Glutamatergic neuron (in vitro differentiated cells): ENCODE measurements at regions not wholly inside any gene's neighbourhood (a gene's known extent, or its start where the extent isn't known, plus 50 kb on each side); places are given as distances from the start of the nearest gene placed in this dataset.
A peak's percentile ranks its signal among the peaks of the same experiment; 100 is the strongest.

Experiments
- DNase-seq: peaks from one replicate; pipeline ENCODE4 v3.0.0; 2022
- H3K27ac Mint-ChIP-seq: one replicate; pipeline ENCODE4 v1.8.0; 2020; ENCODE audit warnings: mild to moderate bottlenecking, mixed read lengths, inconsistent platforms; ENCODE audit not compliant: unreplicated experiment
- H3K27me3 Mint-ChIP-seq: one replicate; pipeline ENCODE4 v1.8.0; 2020; ENCODE audit warnings: mild to moderate bottlenecking, moderate library complexity, mixed read lengths, inconsistent platforms; ENCODE audit not compliant: unreplicated experiment
- H3K36me3 Mint-ChIP-seq: one replicate; pipeline ENCODE4 v1.8.0; 2020; ENCODE audit warnings: mild to moderate bottlenecking, mixed read lengths, inconsistent platforms; ENCODE audit not compliant: unreplicated experiment
- H3K4me1 Mint-ChIP-seq: one replicate; pipeline ENCODE4 v1.8.0; 2020; ENCODE audit warnings: mild to moderate bottlenecking, low read depth, mixed read lengths, inconsistent platforms; ENCODE audit not compliant: unreplicated experiment
- H3K4me3 Mint-ChIP-seq: one replicate; pipeline ENCODE4 v1.8.0; 2020; ENCODE audit warnings: mild to moderate bottlenecking, mixed read lengths, inconsistent platforms; ENCODE audit not compliant: unreplicated experiment
- H3K9me3 Mint-ChIP-seq: one replicate; pipeline ENCODE4 v1.8.0; 2020; ENCODE audit warnings: mild to moderate bottlenecking, moderate library complexity, mixed read lengths, inconsistent platforms; ENCODE audit not compliant: unreplicated experiment
- TF ChIP-seq, protein P1 (sequence below): fragments of 200-600 bp; sonication (generic); IDR thresholded peaks from one replicate; pipeline ENCODE4 v1.5.0; 2021; ENCODE audit not compliant: partially characterized antibody, unreplicated experiment

DNA sequence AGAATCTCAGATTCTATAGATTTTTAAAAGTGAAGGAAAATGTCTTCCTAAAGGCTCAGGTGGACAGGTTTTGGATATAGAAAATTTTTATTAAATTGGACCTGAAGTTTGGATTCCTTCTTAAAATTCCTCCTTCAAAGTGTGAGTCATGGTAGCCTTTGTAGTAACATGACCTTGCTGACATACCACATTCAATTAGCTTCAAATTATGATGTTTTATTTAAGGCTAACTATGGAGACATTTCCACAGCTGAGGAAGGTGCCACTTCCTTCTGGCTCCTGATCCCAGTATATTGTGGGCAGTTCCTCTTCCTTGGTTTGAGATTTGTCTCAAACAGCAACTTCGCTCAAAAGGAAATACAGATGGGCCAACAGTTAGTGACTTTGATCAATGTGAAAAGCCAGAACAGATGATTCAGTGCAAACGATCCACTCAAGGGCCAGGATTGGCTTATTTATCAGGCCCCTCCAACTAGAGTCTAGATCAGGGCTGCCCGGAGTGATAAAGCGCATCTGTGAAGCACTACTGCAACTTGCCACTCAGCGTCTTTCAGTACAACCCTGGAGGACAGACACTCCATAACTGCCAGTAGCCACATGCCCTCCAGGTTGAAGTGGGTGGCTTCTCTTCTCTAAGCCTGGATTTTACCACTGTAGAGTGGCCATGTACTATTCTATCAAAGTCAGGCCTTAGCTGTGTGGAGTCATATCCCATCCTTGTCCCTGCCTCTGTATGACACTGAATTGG lies 573.5 kb downstream of the KIF20B start:
- no peak for DNase-seq
- no peaks in the 10 kb centered on the region for H3K27me3 Mint-ChIP-seq
- H3K27ac Mint-ChIP-seq = peak overlapping the region; percentile 12
- H3K9me3 Mint-ChIP-seq = no peaks in the 10 kb centered on the region
- TF ChIP-seq, protein P1, sequence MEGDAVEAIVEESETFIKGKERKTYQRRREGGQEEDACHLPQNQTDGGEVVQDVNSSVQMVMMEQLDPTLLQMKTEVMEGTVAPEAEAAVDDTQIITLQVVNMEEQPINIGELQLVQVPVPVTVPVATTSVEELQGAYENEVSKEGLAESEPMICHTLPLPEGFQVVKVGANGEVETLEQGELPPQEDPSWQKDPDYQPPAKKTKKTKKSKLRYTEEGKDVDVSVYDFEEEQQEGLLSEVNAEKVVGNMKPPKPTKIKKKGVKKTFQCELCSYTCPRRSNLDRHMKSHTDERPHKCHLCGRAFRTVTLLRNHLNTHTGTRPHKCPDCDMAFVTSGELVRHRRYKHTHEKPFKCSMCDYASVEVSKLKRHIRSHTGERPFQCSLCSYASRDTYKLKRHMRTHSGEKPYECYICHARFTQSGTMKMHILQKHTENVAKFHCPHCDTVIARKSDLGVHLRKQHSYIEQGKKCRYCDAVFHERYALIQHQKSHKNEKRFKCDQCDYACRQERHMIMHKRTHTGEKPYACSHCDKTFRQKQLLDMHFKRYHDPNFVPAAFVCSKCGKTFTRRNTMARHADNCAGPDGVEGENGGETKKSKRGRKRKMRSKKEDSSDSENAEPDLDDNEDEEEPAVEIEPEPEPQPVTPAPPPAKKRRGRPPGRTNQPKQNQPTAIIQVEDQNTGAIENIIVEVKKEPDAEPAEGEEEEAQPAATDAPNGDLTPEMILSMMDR = no peak
- no peaks in the 10 kb centered on the region for H3K36me3 Mint-ChIP-seq
- H3K4me1 Mint-ChIP-seq = no peaks in the 10 kb centered on the region
- H3K4me3 Mint-ChIP-seq = no peak overlapping the region

DNA sequence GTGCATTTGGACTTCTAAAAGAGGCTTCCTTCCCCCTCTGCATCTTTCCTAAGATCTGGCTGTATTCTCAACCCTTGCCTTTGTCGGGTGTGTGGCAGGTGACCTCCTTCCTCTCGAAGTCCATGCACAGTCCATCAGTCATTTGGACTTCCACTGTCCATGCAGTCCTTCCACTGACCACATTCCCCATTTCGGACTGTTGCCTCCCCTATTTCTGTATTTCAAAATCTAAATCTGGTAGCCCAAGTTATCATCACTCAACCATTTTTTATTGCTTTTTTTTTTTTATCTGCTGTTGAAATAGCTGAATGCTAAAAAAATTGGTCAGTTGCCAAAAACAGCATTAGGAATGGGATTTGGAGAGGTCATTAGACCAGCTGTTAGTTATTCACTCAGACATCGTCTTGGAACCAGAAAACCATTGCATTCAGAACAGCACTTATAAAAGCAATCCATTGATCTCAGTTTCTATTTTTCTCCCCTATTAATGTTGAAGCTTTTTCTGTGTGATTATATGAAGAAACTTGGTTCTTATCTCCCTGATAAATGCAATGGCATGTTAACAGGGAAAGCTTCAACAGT lies 575.6 kb downstream of the KIF20B start:
- H3K9me3 Mint-ChIP-seq = no peaks in the 10 kb centered on the region
- no peaks in the 10 kb centered on the region for H3K4me1 Mint-ChIP-seq
- H3K4me3 Mint-ChIP-seq = no peak overlapping the region
- TF ChIP-seq, protein P1 = no peak
- no peak overlapping the region for H3K27ac Mint-ChIP-seq
- no peaks in the 10 kb centered on the region for H3K36me3 Mint-ChIP-seq
- no peak for DNase-seq
- no peaks in the 10 kb centered on the region for H3K27me3 Mint-ChIP-seq

DNA sequence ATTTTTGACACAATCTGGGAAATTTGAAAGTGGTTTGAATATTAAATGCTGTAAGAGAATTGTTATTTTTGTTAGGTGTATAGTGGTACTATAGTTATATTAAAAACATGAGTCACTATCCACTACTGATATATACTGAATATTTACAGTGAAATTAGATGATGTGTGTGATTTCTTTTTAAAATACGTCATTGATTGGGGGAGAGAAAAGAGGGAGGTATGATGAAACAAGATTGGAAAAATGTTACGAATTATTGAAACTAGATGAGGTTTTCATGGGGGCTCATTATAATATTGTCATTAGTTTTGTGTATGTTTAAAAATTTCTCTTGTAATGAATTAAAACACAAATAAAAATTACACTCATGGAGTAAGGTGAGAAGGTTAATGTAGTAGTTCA lies 571.4 kb downstream of the HTR7 start:
- H3K27ac Mint-ChIP-seq = no peak overlapping the region
- TF ChIP-seq, protein P1 = no peak
- H3K4me1 Mint-ChIP-seq = peaks cover 8% of the 10 kb centered on the region
- H3K9me3 Mint-ChIP-seq = no peaks in the 10 kb centered on the region
- no peaks in the 10 kb centered on the region for H3K27me3 Mint-ChIP-seq
- no peak for DNase-seq
- no peaks in the 10 kb centered on the region for H3K36me3 Mint-ChIP-seq
- no peak overlapping the region for H3K4me3 Mint-ChIP-seq

DNA sequence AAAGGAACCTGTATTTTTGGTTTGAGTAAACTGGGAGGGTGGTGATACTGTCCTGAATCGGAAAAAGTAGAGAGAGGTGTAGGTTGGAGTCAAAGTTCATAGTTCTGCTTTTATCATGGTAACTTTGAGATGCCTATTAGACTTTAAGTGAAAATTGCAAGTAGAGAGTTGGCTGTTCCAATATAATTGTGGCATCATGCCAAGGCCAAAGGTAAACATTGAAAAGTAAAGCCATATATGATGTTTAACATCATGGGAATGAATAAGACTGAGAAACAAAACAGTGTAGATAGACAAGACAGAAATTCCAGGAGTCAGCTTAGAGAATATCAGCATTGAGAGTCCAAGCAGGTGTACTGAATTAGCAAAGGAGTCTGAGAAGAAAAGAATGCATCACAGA lies 570.9 kb downstream of the HTR7 start:
- H3K9me3 Mint-ChIP-seq = no peaks in the 10 kb centered on the region
- no peak overlapping the region for H3K27ac Mint-ChIP-seq
- no peak overlapping the region for H3K4me3 Mint-ChIP-seq
- H3K27me3 Mint-ChIP-seq = no peaks in the 10 kb centered on the region
- DNase-seq = no peak
- TF ChIP-seq, protein P1 = no peak
- H3K4me1 Mint-ChIP-seq = peaks cover 8% of the 10 kb centered on the region
- no peaks in the 10 kb centered on the region for H3K36me3 Mint-ChIP-seq

DNA sequence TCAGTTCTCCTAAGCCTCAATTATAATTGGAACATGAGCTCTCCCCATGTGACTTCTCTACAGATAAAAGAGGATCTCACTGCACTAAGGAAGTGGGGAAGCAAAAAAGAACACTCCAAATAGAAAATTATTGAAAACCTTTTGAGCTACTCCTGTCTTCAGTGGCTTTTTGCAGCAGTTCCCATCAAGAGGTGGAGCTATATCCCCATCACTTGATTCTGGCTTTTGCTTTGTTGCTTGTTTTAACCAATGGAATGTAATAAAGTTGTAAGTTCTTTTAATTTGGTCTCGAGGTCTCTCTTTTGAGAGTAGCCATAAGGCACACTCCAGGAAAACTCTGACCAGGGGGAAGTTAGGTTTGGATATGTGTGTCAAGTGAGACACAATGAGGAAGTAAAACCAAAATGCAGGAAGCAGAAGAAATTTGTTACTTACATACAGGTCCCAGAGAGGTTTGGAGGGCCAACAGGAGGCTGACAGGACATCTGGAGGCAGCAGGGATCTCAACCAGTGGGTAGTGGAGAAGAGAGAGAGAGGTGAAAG lies 569.4 kb downstream of the HTR7 start:
- TF ChIP-seq, protein P1 = no peak
- Mint-ChIP-seq H3K36me3 (no peaks in the 10 kb centered on the region), H3K9me3 (no peaks in the 10 kb centered on the region), H3K4me1 (peaks cover 8% of the 10 kb centered on the region), H3K27ac (peak overlapping the region; percentile 45), H3K4me3 (no peak overlapping the region), H3K27me3 (no peaks in the 10 kb centered on the region)
- no peak for DNase-seq
